H9 (cell line): ENCODE measurements at regions not wholly inside any gene's neighbourhood (a gene's known extent, or its start where the extent isn't known, plus 50 kb on each side); places are given as distances from the start of the nearest gene placed in this dataset.

ENCODE experiments used
- DNase-seq: peaks from one replicate; pipeline ENCODE4 v3.0.0-alpha.2; 2017
- H2AFZ ChIP-seq: one replicate; pipeline ENCODE4 v1.6.1; 2013; ENCODE audit warnings: mild to moderate bottlenecking, low read length, control low read depth, moderate library complexity
- H2AK5ac ChIP-seq: 2 replicates; pipeline ENCODE4 v1.6.1; 2013; ENCODE audit warnings: low read length, control low read depth, mixed read lengths; ENCODE audit not compliant: insufficient read length
- H2BK120ac ChIP-seq: one replicate; pipeline ENCODE4 v1.6.1; 2013; ENCODE audit warnings: low read depth, mild to moderate bottlenecking, low read length, control low read depth, inconsistent platforms; ENCODE audit not compliant: poor library complexity, severe bottlenecking
- H2BK12ac ChIP-seq: 2 replicates; pipeline ENCODE4 v1.6.1; 2013; ENCODE audit warnings: low read length, control low read depth, mixed read lengths, low read depth; ENCODE audit not compliant: insufficient read length
- H2BK15ac ChIP-seq: 2 replicates; pipeline ENCODE4 v1.6.1; 2013; ENCODE audit warnings: low read depth, low read length, control low read depth
- H2BK20ac ChIP-seq: one replicate; pipeline ENCODE4 v1.6.1; 2013; ENCODE audit warnings: low read depth, mild to moderate bottlenecking, low read length, control low read depth, inconsistent platforms; ENCODE audit not compliant: poor library complexity, severe bottlenecking
- H2BK5ac ChIP-seq: 2 replicates; pipeline ENCODE4 v1.6.1; 2013; ENCODE audit warnings: low read length, control low read depth, mixed read lengths; ENCODE audit not compliant: insufficient read length
- H3K14ac ChIP-seq: 2 replicates; pipeline ENCODE4 v1.6.1; 2013; ENCODE audit warnings: low read length, control low read depth; ENCODE audit not compliant: insufficient read depth
- H3K18ac ChIP-seq: 2 replicates; pipeline ENCODE4 v1.6.1; 2013; ENCODE audit warnings: low read depth, mild to moderate bottlenecking, mixed read lengths, low read length, control low read depth; ENCODE audit not compliant: insufficient read length
- H3K23ac ChIP-seq: 2 replicates; pipeline ENCODE4 v1.6.1; 2013; ENCODE audit warnings: low read length, control low read depth, mixed read lengths, low read depth; ENCODE audit not compliant: insufficient read length
- H3K23me2 ChIP-seq: 2 replicates; pipeline ENCODE4 v1.6.1; 2013; ENCODE audit warnings: low read depth, mild to moderate bottlenecking, mixed read lengths, low read length, control low read depth; ENCODE audit not compliant: insufficient read length, poor library complexity, severe bottlenecking
- H3K27ac ChIP-seq: 2 replicates; pipeline ENCODE4 v1.5.1; 2013; ENCODE audit warnings: low read length, control low read depth, mixed read lengths, low read depth; ENCODE audit not compliant: insufficient read length
- H3K27me3 ChIP-seq: 2 replicates; pipeline ENCODE4 v1.6.1; 2013; ENCODE audit warnings: low read length, control low read depth, inconsistent platforms; ENCODE audit not compliant: insufficient read depth
- H3K4ac ChIP-seq: 2 replicates; pipeline ENCODE4 v1.6.1; 2013; ENCODE audit warnings: low read depth, mild to moderate bottlenecking, control low read depth, inconsistent platforms, low read length, moderate library complexity
- H3K4me1 ChIP-seq: 2 replicates; pipeline ENCODE4 v1.6.1; 2013; ENCODE audit warnings: low read length, control low read depth, inconsistent platforms; ENCODE audit not compliant: insufficient read depth
- H3K4me2 ChIP-seq: 2 replicates; pipeline ENCODE4 v1.6.1; 2013; ENCODE audit warnings: low read length, control low read depth, mixed read lengths; ENCODE audit not compliant: insufficient read length, insufficient read depth
- H3K56ac ChIP-seq: 2 replicates; pipeline ENCODE4 v1.6.1; 2013; ENCODE audit warnings: low read depth, mild to moderate bottlenecking, mixed read lengths, low read length, control low read depth; ENCODE audit not compliant: insufficient read length
- H3K79me1 ChIP-seq: 2 replicates; pipeline ENCODE4 v1.6.1; 2013; ENCODE audit warnings: low read depth, mild to moderate bottlenecking, moderate library complexity, low read length, control low read depth, inconsistent platforms; ENCODE audit not compliant: insufficient read depth, poor library complexity, severe bottlenecking
- H3K79me2 ChIP-seq: 2 replicates; pipeline ENCODE4 v1.6.1; 2013; ENCODE audit warnings: low read length, control low read depth, inconsistent platforms; ENCODE audit not compliant: insufficient read depth
- H3K9ac ChIP-seq: 2 replicates; pipeline ENCODE4 v1.6.1; 2013; ENCODE audit warnings: low read length, control low read depth, mixed read lengths; ENCODE audit not compliant: insufficient read length; ENCODE audit errors: extremely low read depth
- H3K9me3 ChIP-seq: one replicate; pipeline ENCODE4 v1.6.1; 2013; ENCODE audit warnings: low read depth, low read length, inconsistent platforms; ENCODE audit not compliant: control insufficient read depth
- H3T11ph ChIP-seq: one replicate; pipeline ENCODE4 v1.6.1; 2013; ENCODE audit warnings: mild to moderate bottlenecking, low read length, control low read depth, inconsistent platforms
- H4K20me1 ChIP-seq: one replicate; pipeline ENCODE4 v1.6.1; 2013; ENCODE audit not compliant: control insufficient read depth, insufficient read length, insufficient read depth
- H4K5ac ChIP-seq: 2 replicates; pipeline ENCODE4 v1.6.1; 2013; ENCODE audit warnings: low read depth, mild to moderate bottlenecking, mixed read lengths, low read length, control low read depth; ENCODE audit not compliant: insufficient read length
- H4K8ac ChIP-seq: replicated peaks from 2 replicates; pipeline ENCODE4 v1.6.1; 2013; ENCODE audit warnings: low read length, control low read depth, mixed read lengths, low read depth; ENCODE audit not compliant: insufficient read length
- H4K91ac ChIP-seq: 2 replicates; pipeline ENCODE4 v1.6.1; 2013; ENCODE audit warnings: low read depth, mild to moderate bottlenecking, moderate library complexity, mixed read lengths, low read length, control low read depth; ENCODE audit not compliant: insufficient read length
- H3K27ac Mint-ChIP-seq, 3 experiments: 2 replicates in 2 of 3; 3 replicates in 1 of 3; pipeline ENCODE4 v1.8.0; 2020 to 2021; ENCODE audit warnings: mixed read lengths in 3 of 3, mild to moderate bottlenecking in 1 of 3, moderate library complexity in 1 of 3
- H3K27me3 Mint-ChIP-seq: 2 replicates; pipeline ENCODE4 v1.8.0; 2021; ENCODE audit warnings: low read depth, mild to moderate bottlenecking, moderate library complexity, mixed read lengths
- H3K36me3 Mint-ChIP-seq, 3 experiments: 2 replicates in 2 of 3; 3 replicates in 1 of 3; pipeline ENCODE4 v1.8.0; 2020 to 2021; ENCODE audit warnings: low read depth in 3 of 3, mixed read lengths in 3 of 3; ENCODE audit not compliant: insufficient read depth in 1 of 3
- H3K4me1 Mint-ChIP-seq, 2 experiments: 2 replicates each; pipeline ENCODE4 v1.8.0; 2020; ENCODE audit warnings: mixed read lengths in 2 of 2
- H3K4me3 Mint-ChIP-seq, 2 experiments: 2 replicates in 1 of 2; 3 replicates in 1 of 2; pipeline ENCODE4 v1.8.0; 2020 to 2021; ENCODE audit warnings: mild to moderate bottlenecking in 2 of 2, mixed read lengths in 2 of 2, moderate library complexity in 1 of 2
- H3K9me3 Mint-ChIP-seq, 2 experiments: 2 replicates in 1 of 2; 3 replicates in 1 of 2; pipeline ENCODE4 v1.8.0; 2020; ENCODE audit warnings: mild to moderate bottlenecking in 2 of 2, mixed read lengths in 2 of 2, moderate library complexity in 1 of 2
- CTCF ChIP-seq: fragments of 200-600 bp; sonication (generic); conservative IDR thresholded peaks from 3 replicates; pipeline ENCODE4 v1.8.0; 2021; ENCODE audit warnings: antibody characterized with exemption, mild to moderate bottlenecking
- WGBS: extraction: QIAGEN DNeasy Blood & Tissue Kit; methylation state at CpG from one replicate; pipeline ENCODE4 v1.1.7; 2013; ENCODE audit warnings: missing lambda C conversion rate, low lambda C conversion rate, mixed read lengths; ENCODE audit not compliant: insufficient read length; ENCODE audit errors: extremely low coverage; 5-methylcytosine and 5-hydroxymethylcytosine counted together

GRCh38 chr3:24831221-24831620 lies 336.6 kb upstream of the THRB start:
- H3K4me1 Mint-ChIP-seq = peaks cover 10 to 13% of the 10 kb centered on the region in 2 experiments
- H3K27ac Mint-ChIP-seq = no peak overlapping the region
- no peak overlapping the region for H3K9ac ChIP-seq
- H2BK120ac ChIP-seq = no peak overlapping the region
- H3K27me3 ChIP-seq = peaks cover 21% of the 10 kb centered on the region; the same call in 1 of the 2 replicates
- H3K9me3 Mint-ChIP-seq = peaks cover 2% of the 10 kb centered on the region in 2 experiments; a peak in 2 of 5 replicates
- no peaks in the 10 kb centered on the region for H3K36me3 Mint-ChIP-seq
- H2BK12ac ChIP-seq = no peak overlapping the region
- H3K4me2 ChIP-seq = no peak overlapping the region
- no peak overlapping the region for H3K23ac ChIP-seq
- no peaks in the 10 kb centered on the region for H3K4me1 ChIP-seq
- H3K79me2 ChIP-seq = no peaks in the 10 kb centered on the region
- H4K20me1 ChIP-seq = no peaks in the 10 kb centered on the region
- no peak overlapping the region for H4K91ac ChIP-seq
- WGBS = no CpG with 5 or more reads among the region's 6 CpGs
- no peak for DNase-seq
- H3K14ac ChIP-seq = no peak overlapping the region
- H4K8ac ChIP-seq = no peak overlapping the region
- no peak overlapping the region for H2BK15ac ChIP-seq
- no peak overlapping the region for H4K5ac ChIP-seq
- no peak overlapping the region for H3K4ac ChIP-seq
- H2AK5ac ChIP-seq = no peak overlapping the region
- H3K4me3 Mint-ChIP-seq = no peak overlapping the region
- H2AFZ ChIP-seq = no peak overlapping the region
- no peak overlapping the region for H2BK5ac ChIP-seq
- H3T11ph ChIP-seq = no peak overlapping the region
- H2BK20ac ChIP-seq = no peak overlapping the region
- no peak overlapping the region for H3K27ac ChIP-seq
- H3K18ac ChIP-seq = no peak overlapping the region
- peaks cover 14% of the 10 kb centered on the region for H3K23me2 ChIP-seq
- H3K56ac ChIP-seq = no peak overlapping the region
- no peaks in the 10 kb centered on the region for H3K9me3 ChIP-seq
- H3K79me1 ChIP-seq = no peaks in the 10 kb centered on the region
- TF ChIP-seq CTCF = no peak
- H3K27me3 Mint-ChIP-seq = peaks cover 79% of the 10 kb centered on the region
